ENCODE measurements at regions not wholly inside any gene's neighbourhood (a gene's known extent, or its start where the extent isn't known, plus 50 kb on each side); places are given as distances from the start of the nearest gene placed in this dataset.

DNA sequence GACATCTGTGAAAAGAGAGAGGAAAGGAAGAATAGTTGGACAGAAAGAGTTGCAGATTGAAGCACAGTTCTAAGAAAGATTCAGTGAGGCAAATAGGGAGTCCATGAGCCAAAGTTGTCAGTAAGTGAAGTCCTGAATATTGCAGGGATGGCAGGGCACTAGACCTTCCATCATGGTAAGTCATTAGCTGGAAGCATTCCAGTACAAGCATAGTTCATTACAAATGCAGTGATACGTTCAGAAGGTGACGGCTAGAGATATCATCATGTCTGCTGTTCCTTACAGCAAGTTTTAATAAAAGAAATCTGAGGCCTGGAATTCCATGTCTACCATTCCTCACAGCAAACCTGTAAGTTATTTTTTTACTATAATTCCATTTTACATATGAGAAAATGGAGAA lies 720.1 kb downstream of the GBE1 start:
- no peak for DNase-seq

DNA sequence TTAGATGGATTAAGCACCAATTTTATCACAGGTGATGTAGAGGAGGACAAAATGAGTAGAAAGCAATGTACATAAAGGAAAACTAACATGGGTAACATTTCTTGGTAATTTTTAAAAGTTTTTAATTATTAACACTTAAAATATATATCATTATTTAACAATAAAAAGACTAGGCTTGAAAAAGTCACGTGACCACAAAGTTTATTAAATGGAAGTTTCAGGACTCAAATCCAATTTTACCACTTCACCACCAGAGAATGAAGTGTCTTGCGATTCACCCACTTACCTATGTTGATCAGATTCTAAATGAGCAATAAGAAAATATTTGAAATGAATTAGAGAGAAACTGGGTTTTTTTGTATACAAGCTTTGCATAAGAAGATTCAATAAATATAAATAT lies 721.3 kb downstream of the GBE1 start:
- DNase-seq = no peak

DNA sequence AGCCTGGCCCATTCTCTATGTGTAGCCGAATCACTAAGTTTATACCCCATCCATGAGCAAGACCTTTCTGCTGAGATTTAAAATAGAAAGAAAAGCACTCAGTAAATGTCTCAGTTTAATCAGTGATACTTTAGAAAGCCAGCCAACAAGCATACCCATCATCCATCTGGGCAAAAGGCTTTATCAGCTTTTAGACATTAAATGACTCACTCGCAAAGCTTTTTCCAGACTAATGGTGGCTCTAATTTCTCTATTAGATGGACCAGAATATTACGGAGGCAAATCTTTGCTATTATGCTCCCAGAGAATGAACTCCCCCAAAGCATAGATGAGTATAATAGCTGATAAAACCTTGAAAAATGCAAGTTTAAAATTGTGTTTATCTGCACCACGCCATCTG lies 727.8 kb downstream of the GBE1 start:
- no peak for DNase-seq

DNA sequence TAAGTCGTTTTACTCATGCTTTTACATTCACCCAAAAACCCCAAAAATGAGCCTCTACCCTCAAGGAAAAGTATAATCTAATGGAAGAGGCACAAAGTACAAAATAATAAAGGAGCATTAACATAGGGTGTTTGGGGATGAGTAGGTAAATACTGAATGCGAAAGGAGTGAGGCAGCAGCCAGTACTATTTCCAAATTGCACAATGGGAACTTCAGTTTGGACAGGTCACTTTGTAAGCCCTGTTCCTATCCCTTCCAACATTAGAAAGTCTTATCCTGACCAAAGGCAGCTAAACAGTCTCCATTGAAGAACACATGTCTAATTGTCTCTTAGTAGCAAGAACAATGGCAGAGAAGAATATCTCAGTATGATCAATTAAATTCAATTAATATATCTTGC lies 728.3 kb downstream of the GBE1 start:
- no peak for DNase-seq

DNA sequence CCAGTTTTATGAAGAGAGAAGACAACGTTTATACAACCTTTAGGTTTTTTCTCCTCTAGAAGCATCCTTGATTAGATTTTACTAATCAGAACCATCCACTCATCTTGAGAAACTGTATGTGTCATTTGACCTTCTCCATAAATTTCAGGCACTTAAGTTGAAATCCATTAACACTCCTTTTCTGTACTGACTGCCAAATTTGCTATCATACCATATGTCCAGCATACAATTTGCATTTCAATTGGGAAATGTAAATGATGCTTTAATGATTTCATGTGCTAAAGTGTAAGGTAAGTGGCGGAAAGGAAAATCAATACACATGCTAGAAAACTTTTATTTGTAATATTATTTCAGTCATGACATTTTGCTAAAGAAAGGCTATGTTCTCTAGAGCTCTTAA lies 731.6 kb downstream of the GBE1 start:
- DNase-seq = no peak

DNA sequence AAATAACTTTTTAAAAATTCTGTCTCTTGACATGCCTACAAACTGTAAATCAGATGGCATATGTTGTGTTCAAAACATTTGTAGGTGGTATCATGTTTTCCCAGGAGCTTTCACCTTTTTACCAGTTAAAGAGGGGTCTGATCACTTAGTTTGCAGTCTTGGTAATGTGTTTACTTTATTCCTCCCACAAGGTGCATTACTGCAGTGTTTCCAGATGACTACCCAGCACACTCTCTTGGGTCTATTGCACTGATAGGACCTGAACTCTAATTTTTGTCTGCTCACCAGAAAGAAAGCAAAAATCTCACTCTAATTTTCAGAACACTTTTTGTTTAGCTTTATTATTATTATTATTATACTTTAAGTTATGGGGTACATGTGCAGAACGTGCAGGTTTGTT lies 734.1 kb downstream of the GBE1 start:
- no peak for DNase-seq

DNA sequence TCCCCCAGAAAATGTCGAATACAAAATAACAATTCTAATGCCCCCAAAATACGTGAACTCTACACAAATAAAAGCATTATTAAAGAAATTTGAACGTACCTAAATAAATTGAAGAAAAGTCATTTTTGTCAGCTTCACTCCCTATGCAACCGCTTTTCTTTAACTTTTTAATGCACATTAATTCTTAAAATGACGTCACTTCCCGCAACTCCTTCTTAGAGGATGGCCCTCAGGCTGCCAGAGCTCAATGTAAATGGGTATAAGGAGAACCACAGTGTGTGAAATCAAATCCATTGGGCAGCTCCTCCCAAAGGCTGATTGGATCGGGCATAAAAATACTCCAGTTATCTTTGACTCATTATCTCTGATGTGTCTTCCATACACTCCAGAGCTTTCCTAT lies 736.9 kb downstream of the GBE1 start:
- no peak for DNase-seq

DNA sequence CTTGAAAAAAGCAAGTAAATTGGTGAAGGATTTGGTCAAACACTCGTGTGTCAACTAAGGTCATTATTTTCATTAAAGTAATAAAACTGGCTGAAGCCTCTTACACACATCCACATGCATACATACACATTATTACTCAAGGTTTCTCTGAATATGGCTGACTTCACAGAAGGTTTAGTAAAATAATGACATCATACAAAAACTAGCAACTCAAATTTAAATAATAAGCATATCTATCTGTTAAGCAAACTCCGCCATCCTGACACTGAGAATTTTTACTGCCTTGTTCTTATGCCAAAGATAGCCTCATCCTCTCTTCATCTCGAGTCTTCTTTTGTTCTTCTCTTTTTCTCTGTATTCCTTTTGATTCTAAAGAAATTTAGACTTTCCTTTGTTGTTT lies 739.1 kb downstream of the GBE1 start:
- DNase-seq = no peak

DNA sequence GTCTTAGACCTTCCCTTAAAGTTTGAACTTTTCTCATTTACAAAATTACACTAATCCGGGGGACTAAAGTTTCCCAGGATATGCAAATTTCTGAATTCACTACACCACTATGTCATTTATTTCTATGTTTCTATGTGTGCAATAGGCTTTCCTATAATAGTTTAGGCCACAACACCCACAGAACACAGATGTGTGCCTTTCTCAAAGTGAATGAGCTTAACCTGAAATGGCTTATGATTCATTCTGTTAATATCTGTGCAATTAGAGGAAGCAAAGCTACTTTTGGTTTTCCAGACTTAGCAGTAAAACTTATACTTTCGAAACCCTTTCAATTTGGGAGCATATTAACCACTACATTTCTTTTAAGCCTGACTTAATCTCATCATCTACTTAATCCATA lies 748.1 kb downstream of the GBE1 start:
- DNase-seq = no peak

DNA sequence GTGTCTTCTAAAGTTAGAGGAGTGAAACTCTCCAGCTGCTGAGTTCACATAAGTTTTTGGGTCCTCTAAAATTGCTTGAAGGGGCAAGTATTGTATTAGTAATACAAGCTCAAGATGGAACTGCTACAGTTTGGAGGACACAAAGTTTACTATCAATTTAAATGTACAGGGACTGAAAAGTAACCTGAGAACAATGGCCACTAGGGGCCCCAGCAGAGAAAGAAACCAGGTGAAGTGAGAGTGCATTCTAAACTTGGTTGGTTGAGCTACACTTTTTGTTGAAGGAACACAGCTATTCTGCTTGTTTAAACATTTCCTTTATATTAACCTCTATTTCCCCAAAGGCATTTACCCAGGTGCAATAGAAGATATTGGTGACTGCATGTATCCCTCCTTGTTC lies 755.5 kb downstream of the GBE1 start:
- no peak for DNase-seq

DNA sequence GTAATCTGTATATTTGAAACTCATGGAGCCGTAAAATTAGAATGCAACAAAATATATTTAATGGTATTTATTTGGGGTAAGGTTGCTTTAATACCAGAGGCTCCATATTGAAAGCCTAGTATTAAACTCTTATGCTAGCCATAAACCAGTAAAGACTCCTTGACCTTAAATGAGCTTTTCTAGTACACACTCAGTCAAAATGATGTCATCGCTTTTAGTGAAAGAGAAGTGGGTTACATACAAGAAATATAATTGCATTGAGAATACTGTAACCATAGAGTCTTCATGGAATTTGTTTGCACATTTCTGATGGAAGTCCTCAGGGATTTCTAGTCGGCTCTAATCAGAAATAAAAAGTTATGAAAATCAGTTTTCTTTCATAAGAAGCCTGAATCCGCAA lies 757.6 kb downstream of the GBE1 start:
- DNase-seq = no peak

DNA sequence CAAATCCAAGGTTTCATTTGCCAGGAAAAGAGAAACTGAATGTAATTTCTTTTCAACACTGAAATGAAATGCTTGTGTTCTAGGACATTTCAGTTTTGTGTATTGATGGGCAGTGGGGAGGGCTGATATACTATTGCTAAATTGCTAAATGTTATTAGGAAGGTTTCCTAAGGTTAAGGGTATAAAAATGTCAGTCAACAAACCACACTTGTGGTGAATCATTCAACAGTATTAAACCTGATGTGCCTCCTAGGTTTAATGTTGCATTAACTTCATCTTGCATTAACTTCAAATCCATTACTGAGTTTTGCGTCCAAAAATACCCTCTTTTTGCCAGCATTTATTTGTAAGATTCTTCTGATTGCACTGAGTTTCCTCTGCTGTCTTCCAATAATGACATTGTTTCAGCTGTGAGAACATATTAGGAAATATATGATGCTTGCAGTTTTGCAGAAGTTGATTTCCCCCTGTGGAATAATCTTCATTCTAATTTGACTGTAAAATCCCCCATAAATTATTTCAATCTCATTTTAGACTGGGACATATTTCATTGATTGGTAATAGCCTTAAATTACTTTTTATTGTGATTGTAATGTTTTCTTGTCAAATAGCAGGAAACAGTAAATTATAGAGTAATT lies 758.3 kb downstream of the GBE1 start:
- DNase-seq = no peak

DNA sequence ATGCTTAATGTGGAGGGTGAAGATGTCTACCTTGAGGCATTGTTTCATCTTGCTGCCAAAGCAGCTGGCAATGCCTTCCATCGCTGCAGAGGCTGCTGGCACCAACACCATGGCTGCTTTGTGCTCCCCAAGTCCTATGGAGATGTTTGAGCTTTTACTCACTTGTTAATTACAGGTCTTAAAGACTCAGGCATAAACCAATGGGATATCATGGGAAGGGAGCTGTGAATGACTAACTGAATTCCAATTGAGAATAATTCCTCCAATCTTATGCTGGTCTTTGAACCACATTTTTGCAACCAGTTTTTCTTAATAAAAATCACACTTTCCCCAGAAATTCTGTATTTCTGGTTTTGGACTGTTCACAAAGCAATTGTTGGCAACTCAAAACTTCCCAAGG lies 762.0 kb downstream of the GBE1 start:
- DNase-seq = no peak

DNA sequence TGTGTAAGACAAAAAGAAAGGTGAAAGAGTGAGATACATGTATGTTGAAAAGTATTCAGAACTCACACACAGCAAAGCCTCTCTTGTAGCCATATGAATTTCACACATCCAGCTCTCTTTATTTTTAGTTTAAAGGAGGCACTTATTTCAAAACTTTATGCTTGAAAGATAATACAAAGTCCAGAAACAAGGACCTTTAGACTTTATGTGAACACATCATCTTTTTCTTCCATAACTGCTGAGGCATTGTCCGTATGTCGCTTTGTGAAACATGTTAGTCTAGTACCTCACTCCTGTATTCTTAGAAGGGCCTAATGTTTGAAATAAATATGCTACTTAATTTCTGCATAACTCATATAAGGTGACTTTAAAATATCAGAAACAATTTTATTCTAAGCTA lies 763.4 kb downstream of the GBE1 start:
- no peak for DNase-seq

DNA sequence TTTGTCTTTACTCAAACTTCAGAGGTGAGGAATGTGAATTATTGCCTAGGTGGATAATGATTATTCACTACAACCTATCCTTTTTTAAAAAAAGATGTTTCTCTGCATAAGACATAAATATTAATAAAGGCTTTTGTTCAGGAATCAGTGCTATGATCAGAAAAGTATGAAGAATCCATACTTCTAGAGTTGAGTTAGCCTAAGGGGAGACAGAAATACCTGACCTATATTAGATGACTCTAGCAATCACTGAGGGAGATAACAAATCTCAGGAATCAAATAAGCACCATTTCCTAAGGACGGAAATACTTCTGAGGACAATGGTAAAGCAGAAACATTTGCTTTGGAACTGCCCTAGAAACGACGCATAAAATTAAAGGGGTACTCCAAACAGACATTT lies 763.8 kb downstream of the GBE1 start:
- no peak for DNase-seq

DNA sequence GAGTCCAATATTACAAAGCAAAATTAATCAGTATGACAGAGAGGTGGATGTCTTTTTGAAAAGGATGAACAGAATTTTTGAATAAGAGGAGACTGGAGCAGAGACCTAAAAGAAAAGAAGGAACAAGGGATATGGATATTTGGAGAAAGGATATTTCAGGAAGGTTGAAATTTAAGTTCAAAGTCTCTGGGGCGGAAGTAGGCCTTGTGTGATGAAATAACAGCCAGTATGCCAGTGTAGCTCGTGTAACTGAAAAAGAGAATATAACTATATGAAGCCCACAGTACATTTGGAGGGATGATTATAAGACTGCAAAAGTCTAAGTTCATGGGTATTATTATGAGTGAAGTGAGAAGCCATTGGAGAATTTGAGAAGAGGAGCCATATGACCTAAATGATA lies 766.7 kb downstream of the GBE1 start:
- no peak for DNase-seq

DNA sequence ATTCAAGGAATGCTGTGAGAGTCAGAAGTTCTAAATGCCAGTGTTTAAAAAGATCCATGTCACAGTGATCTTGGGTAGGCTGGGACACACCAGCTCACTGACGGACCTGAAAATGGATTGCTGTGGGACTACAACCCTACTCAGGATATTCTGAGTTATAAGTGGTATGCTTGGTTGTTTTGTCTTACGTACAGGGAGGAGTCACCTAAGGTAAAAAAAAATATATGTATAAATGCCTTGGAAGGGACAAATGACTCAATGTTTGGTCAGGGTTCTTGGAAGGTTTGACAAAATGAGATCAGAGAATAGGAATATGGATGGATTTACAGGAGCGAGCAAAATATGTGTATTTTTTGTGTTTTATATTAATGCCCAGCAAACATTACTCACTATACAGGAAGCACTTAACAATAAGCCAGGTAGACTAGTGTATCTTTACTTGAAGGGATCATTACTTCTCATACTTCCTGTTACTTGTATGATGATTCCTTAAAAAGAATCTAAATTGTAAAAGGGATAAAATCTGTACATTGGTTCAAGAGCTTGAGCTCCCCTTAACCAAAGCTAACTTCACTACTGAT lies 767.3 kb downstream of the GBE1 start:
- DNase-seq = no peak

DNA sequence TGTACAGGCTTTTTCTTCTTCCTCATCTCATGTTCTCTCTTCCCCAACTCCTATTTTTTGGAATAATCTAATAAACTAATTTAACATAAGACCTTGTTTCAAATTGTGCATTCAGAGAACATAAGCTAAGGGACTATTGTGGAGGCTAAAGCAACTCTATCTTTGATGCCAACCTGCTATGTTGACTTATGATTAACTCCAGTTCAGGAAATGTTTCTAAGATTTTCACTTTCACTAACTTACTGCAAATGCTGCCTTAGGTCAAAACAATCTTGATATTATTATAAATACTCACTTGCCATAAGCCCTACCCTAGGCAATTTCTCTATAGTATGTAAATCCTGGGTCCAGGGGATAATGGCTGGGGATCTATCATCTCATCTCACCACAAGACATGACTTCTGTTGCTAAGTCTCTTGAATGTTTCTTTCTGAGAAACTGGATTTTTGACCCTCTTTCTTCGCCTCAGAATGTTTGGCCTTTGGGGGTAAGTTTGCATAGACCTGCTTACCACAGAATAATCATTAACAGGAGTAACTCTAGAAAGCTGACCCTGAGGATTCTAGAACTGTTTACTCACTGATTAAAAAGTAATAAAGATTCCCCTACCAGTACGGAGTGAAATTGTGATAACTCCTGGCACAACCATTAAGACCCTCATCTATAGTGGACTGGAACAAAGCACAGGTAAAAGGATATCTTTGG lies 768.1 kb downstream of the GBE1 start:
- DNase-seq = no peak

DNA sequence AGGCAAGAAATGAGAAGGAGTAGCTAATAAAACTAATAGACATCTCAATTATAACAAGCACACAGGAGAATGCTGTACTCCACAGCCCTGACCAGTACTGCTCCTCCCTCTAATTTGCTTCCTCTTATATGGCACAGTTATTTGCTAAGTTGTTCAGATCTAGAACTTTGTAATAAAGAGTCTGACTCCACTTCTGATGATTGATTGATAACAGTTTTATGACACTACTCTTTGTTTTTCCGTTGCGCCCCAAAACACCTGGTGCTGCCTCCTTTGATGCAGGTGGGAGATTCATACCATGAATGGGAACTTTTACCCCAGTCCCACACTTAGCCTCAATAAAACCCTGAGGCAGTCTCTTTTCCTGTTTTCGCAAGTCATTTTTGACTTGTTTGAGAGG lies 777.7 kb downstream of the GBE1 start:
- no peak for DNase-seq

DNA sequence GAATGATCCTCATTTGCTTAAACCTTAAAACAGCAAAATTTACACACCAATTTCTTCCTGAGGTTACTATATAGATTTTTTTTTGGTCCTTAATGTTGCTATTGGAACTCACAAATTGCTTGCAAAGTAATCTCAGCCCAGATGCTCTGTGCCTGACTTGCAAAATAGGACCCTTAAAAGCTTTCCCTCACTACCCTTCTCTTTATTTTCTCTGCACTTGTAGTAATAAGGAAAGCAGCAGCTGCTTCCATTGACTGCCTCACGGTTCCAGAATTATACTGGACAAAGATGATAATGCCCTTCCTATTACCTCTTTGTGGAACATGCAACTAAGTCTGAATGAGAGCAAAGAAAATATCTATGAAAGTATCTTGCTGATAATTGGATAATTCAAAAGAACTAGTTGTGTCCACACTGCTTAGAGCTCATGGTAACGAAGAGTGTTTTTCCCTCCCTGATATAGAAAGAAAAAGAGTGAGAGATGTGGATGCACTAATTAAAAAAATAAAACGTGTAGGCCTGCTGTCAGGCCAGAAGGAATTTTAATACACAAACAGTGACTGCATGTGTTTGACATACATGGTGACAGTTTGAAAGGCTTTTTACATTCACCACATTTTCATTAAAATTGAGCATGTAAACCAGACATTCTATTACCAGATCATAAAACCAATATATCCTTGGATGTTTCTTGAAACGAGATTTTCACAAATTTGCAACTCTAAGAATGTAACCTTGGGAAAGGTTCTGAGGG lies 783.1 kb downstream of the GBE1 start:
- no peak for DNase-seq

DNA sequence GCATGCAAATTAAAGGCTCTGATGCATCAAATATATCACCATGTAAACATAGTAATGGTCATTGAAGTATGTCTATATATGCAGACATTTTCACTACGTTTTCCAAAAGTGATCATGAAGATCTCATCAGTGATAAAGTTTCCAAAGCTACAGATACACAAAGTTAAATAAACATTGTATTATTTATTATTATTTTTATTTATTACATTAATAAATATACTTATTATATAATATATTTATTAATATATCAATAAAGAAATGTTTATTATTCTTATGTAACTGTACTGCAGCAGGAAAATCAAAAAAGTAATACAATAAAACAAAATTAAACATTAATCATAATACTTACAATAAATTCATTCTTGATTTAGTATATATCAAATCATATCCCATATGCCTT lies 791.2 kb downstream of the GBE1 start:
- DNase-seq = no peak

DNA sequence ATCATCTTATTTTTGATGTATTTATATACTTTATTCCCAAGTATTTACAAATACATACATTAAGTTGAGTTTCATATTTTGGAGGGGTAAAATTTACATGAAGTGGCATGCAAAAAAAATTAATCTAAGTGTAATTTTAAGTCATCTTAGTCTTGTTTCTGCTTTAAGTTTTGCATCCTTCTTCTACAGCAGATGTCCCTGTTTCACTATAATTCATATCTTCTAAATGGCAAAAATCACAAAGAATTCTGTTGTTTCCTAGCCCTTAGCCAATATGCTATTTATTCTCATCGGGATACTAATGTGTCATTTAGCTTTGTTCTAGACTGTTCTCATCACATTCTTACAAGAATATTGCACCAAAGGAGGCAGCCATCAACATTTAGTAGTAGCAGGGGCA lies 831.9 kb downstream of the GBE1 start:
- DNase-seq = no peak

DNA sequence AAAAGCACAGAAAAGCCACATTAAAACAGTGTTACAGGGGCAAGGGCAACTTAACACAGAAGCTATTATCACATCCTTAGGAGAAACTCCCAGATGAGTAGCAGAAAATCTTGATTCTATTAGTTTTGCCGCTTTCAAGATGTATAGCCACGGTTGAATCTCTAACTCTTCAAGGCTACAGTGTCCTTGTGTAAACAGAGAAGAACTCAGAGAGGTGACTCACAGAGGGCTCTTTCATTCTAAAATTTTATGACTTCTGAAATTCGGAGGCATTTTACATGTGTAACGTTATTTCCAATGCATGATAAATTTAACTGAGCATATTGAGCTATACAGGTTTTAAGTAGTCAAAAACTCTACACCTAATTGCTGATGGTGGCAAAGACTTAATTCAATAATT lies 846.6 kb downstream of the GBE1 start:
- DNase-seq = no peak

DNA sequence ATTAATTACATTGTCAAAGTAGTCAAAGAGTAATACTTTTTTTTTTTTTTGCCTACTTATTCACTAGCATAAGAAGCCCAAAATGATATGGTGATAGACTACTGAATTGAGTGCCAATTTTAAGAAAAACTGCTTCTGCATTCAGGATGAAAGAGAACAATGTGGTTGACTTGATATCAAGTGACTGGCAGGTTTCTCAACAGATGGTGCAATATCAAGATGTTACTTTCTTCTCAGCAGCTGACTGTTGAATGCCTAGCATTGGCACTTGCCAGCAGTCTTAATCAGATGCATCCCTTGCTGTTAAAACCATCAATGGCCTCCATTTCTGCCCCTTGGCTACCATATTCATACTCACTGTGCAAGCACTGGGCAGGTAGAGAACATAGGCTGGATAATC lies 863.2 kb downstream of the GBE1 start:
- no peak for DNase-seq

Measured in activated CD4-positive, alpha-beta T cell treated with anti-CD3 and anti-CD28 coated beads, Interleukin-2, amount 50 U/mL, for 48 hours (primary cell).